HCT116 (cell line): ENCODE measurements at regions not wholly inside any gene's neighbourhood (a gene's known extent, or its start where the extent isn't known, plus 50 kb on each side); places are given as distances from the start of the nearest gene placed in this dataset.

Experiments
- ATF3 ChIP-seq: IDR thresholded peaks from 2 replicates; pipeline ENCODE4 v1.6.1; 2012
- CTCF ChIP-seq, 3 experiments: fragments of 200-600 bp in 1 of 3; sonication (generic) in 1 of 3; IDR thresholded peaks in 2 of 3; conservative IDR thresholded peaks in 1 of 3; 2 replicates each; pipeline ENCODE4 v1.5.1; 2012 to 2017; ENCODE audit warnings: low read depth in 2 of 3, low read length in 2 of 3, antibody characterized with exemption in 1 of 3, borderline replicate concordance in 1 of 3, control low read depth in 1 of 3, mild to moderate bottlenecking in 1 of 3, mixed read lengths in 1 of 3, mixed run types in 1 of 3, moderate library complexity in 1 of 3; ENCODE audit not compliant: insufficient read depth in 1 of 3
- EZH2 ChIP-seq: fragments of 200-600 bp; sonication (generic); IDR thresholded peaks from 2 replicates; pipeline ENCODE4 v1.6.1; 2017; ENCODE audit warnings: antibody characterized with exemption, mixed run types
- FOSL1 ChIP-seq: IDR thresholded peaks from 2 replicates; pipeline ENCODE4 v1.6.1; 2012; ENCODE audit warnings: low read depth
- JUND ChIP-seq: IDR thresholded peaks from 2 replicates; pipeline ENCODE4 v1.6.1; 2012
- POLR2A ChIP-seq: IDR thresholded peaks from 2 replicates; pipeline ENCODE4 v1.7.0; 2011; ENCODE audit warnings: borderline replicate concordance; ENCODE audit not compliant: insufficient read depth, insufficient read length; ENCODE audit errors: extremely low read depth
- POLR2AphosphoS5 ChIP-seq: IDR thresholded peaks from 2 replicates; pipeline ENCODE4 v1.6.1; 2011; ENCODE audit warnings: mild to moderate bottlenecking, low read depth, low read length, moderate library complexity
- RAD21 ChIP-seq: IDR thresholded peaks from 2 replicates; pipeline ENCODE4 v1.6.1; 2012; ENCODE audit warnings: low read depth, mild to moderate bottlenecking
- SP1 ChIP-seq: IDR thresholded peaks from 2 replicates; pipeline ENCODE4 v1.6.1; 2012; ENCODE audit warnings: low read depth
- ZNF274 ChIP-seq: fragments of 200-500 bp; sonication (Bioruptor generic); IDR thresholded peaks from 2 replicates; pipeline ENCODE4 v1.6.1; 2014; ENCODE audit warnings: mild to moderate bottlenecking, low read depth, low read length, inconsistent platforms
- TF ChIP-seq, protein P1 (sequence below): IDR thresholded peaks from 2 replicates; pipeline ENCODE4 v1.6.1; 2012
- TF ChIP-seq, protein P2 (sequence below): IDR thresholded peaks from 2 replicates; pipeline ENCODE4 v1.6.1; 2011; ENCODE audit warnings: mild to moderate bottlenecking, low read length, moderate library complexity; ENCODE audit not compliant: insufficient replicate concordance; ENCODE audit errors: extremely low read depth

GRCh38 chr4:1572010-1572385, 112.1 kb downstream of the FAM53A start:
- TF ChIP-seq ZNF274, result no peak
- TF ChIP-seq RAD21, result no peak
- TF ChIP-seq POLR2AphosphoS5, result no peak
- no peak for TF ChIP-seq CTCF (IDR thresholded peaks at IDR 0.05 in 2 of 3, conservative IDR thresholded peaks at IDR 0.05 in 1 of 3; ENCODE audit: borderline replicate concordance in 1 of 3, insufficient read depth in 1 of 3, low read depth in 2 of 3, low read length in 2 of 3)
- TF ChIP-seq, protein P1, sequence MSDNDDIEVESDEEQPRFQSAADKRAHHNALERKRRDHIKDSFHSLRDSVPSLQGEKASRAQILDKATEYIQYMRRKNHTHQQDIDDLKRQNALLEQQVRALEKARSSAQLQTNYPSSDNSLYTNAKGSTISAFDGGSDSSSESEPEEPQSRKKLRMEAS, result no peak
- no peak for TF ChIP-seq POLR2A
- no peak for TF ChIP-seq EZH2
- TF ChIP-seq, protein P2, sequence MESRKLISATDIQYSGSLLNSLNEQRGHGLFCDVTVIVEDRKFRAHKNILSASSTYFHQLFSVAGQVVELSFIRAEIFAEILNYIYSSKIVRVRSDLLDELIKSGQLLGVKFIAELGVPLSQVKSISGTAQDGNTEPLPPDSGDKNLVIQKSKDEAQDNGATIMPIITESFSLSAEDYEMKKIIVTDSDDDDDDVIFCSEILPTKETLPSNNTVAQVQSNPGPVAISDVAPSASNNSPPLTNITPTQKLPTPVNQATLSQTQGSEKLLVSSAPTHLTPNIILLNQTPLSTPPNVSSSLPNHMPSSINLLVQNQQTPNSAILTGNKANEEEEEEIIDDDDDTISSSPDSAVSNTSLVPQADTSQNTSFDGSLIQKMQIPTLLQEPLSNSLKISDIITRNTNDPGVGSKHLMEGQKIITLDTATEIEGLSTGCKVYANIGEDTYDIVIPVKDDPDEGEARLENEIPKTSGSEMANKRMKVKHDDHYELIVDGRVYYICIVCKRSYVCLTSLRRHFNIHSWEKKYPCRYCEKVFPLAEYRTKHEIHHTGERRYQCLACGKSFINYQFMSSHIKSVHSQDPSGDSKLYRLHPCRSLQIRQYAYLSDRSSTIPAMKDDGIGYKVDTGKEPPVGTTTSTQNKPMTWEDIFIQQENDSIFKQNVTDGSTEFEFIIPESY, result no peak
- no peak for TF ChIP-seq SP1
- TF ChIP-seq ATF3, result no peak
- no peak for TF ChIP-seq JUND
- no peak for TF ChIP-seq FOSL1
